ENCODE measurements at regions not wholly inside any gene's neighbourhood (a gene's known extent, or its start where the extent isn't known, plus 50 kb on each side); places are given as distances from the start of the nearest gene placed in this dataset.

GRCh38 chr5:3386637-3387036 is 209.0 kb upstream of the IRX1 start:
- DNase-seq (ENCODE audit: low spot score) = no peak
- in situ Hi-C loops (cut with MboI; ENCODE audit: low sequenced_read_pairs, unreplicated experiment) = no loop called here
- TF ChIP-seq CTCF (IDR thresholded peaks at IDR 0.05; ENCODE audit: borderline replicate concordance, control extremely low read depth, extremely low read depth, insufficient read depth, missing control alignments) = no peak

- no peak for DNase-seq (ENCODE audit: low spot score)
- in situ Hi-C loops (cut with MboI; ENCODE audit: low sequenced_read_pairs, unreplicated experiment) = no loop called here
- TF ChIP-seq CTCF (IDR thresholded peaks at IDR 0.05; ENCODE audit: borderline replicate concordance, control extremely low read depth, extremely low read depth, insufficient read depth, missing control alignments) = no peak
Observed at GRCh38 chr5:3385991-3386519, 209.6 kb upstream of the IRX1 start.

- DNase-seq (ENCODE audit: low spot score) = no peak
- in situ Hi-C loops (cut with MboI; ENCODE audit: low sequenced_read_pairs, unreplicated experiment) = no loop called here
- no peak for TF ChIP-seq CTCF (IDR thresholded peaks at IDR 0.05; ENCODE audit: borderline replicate concordance, control extremely low read depth, extremely low read depth, insufficient read depth, missing control alignments)
Observed at GRCh38 chr5:3384531-3384930, 211.1 kb upstream of the IRX1 start.

GRCh38 chr5:3382782-3383181 is 212.8 kb upstream of the IRX1 start:
- TF ChIP-seq CTCF (IDR thresholded peaks at IDR 0.05; ENCODE audit: borderline replicate concordance, control extremely low read depth, extremely low read depth, insufficient read depth, missing control alignments) = no peak
- in situ Hi-C loops (cut with MboI; ENCODE audit: low sequenced_read_pairs, unreplicated experiment) = no loop called here
- DNase-seq (ENCODE audit: low spot score) = no peak

- DNase-seq (ENCODE audit: low spot score) = no peak
- in situ Hi-C loops (cut with MboI; ENCODE audit: low sequenced_read_pairs, unreplicated experiment) = no loop called here
Observed at GRCh38 chr5:3382151-3382550, 213.5 kb upstream of the IRX1 start.

GRCh38 chr5:3381206-3381825 is 214.3 kb upstream of the IRX1 start:
- no peak for DNase-seq (ENCODE audit: low spot score)
- TF ChIP-seq CTCF (IDR thresholded peaks at IDR 0.05; ENCODE audit: borderline replicate concordance, control extremely low read depth, extremely low read depth, insufficient read depth, missing control alignments) = no peak
- in situ Hi-C loops (cut with MboI; ENCODE audit: low sequenced_read_pairs, unreplicated experiment) = no loop called here

More at GRCh38 chr5:3382151-3382550, 213.5 kb upstream of the IRX1 start:
- no peak for TF ChIP-seq CTCF (IDR thresholded peaks at IDR 0.05; ENCODE audit: borderline replicate concordance, control extremely low read depth, extremely low read depth, insufficient read depth, missing control alignments)
